NOMO-1 treated with DMSO at 0.1 percent for 48 hours (cell line): ENCODE measurements at regions not wholly inside any gene's neighbourhood (a gene's known extent, or its start where the extent isn't known, plus 50 kb on each side); places are given as distances from the start of the nearest gene placed in this dataset.
"Not testable (repeated sequence)": the region's sequence is repeated elsewhere in the genome, so short reads cannot be mapped to it uniquely, and the experiment has no call there.

Experiments
- DNase-seq: peaks from one replicate; lab custom pipeline; 2025; ENCODE audit not compliant: unreplicated experiment; lab: John Stamatoyannopoulos, UW

DNA sequence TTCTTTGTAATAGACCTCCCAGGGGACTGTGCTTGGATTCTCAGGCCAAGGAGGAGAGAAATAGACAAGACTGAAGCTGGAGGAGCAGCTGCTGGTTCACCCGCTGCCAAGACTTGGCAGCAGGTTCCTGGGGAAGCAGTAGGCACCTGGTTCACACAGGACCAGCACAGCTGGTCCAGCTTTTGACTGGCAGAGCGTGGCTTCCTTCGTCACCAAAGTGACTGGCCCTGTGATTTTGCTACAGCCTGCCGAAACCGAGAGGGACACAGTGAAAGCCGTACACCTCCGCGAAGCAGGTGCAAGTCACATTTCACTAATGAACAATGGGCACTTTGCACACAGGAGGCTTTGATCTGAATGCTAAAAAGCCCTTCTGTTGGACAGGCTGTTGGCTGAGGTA, 199.0 kb downstream of the RNF144B start:
- DNase-seq = no peak

GRCh38 chr6:18595774-18596530, 208.8 kb downstream of the RNF144B start:
- DNase-seq = peak; percentile 10

DNA sequence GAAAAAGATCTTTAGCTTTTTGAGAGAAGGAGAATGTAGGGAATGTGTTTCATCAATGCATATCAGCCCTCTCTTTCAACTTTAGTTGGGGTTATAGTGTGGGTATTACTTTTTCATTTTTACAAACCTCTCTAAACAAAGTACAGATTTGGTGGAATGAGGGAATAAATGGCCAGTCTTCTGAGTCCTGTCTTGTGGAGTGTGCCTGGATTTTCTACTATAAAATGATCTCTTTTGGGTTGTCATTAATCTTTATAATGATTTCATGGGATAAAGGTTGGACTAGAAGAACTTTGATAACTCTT, 209.3 kb downstream of the RNF144B start:
- DNase-seq = no peak

GRCh38 chr6:18598551-18599264, 211.6 kb downstream of the RNF144B start:
- DNase-seq = no peak

GRCh38 chr6:18600255-18600654, 213.1 kb downstream of the RNF144B start:
- DNase-seq = no peak

DNA sequence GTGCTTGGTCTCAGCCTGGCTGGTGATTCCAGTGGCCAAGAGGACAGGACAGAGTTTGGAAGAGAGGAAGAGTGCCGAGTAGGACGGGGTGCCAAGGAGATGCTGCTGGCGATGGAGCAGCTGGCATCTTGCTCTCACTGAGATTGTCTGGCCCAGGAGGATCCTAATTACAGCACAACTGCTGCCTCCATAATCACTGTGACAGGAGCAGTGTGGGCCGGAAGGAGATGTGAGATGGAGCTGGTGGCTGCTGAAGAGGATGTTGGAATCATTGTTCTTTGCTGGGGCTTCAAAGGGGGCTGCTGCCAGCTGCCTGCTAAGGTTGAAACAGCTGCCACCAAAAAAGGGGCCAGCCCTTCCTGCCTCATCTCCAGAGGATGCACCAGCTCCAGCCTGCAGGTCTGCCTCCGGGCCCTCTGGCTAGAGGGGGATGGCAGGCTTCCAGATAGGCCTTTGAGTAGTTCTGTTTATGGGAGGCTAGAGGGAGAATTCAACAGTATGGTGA, 214.4 kb downstream of the RNF144B start:
- no peak for DNase-seq

DNA sequence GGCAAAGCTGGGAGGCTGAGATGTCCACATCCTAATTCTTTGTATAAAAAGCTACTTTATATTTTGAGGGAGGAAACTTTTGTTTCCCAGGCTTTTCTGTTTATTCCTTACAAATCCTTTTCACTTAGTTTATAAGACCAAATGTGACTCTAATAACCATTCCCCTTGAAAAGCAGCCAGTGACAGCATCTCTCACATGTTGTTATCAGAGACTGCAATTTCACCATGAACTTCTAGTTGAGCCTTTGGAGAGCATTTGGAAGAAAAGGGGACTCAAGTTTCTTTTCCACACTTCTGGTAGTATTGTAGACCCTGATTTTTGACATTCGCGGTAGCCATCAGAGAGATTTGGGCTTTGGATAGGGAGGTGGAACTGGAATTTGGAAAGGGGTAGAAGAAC, 215.8 kb downstream of the RNF144B start:
- DNase-seq = no peak

- DNase-seq = no peak
Observed at GRCh38 chr6:18603361-18603760, 216.2 kb downstream of the RNF144B start.

GRCh38 chr6:18605841-18606240, 218.7 kb downstream of the RNF144B start:
- DNase-seq = no peak

- no peak for DNase-seq
Observed at GRCh38 chr6:18609715-18610114, 222.6 kb downstream of the RNF144B start.

DNA sequence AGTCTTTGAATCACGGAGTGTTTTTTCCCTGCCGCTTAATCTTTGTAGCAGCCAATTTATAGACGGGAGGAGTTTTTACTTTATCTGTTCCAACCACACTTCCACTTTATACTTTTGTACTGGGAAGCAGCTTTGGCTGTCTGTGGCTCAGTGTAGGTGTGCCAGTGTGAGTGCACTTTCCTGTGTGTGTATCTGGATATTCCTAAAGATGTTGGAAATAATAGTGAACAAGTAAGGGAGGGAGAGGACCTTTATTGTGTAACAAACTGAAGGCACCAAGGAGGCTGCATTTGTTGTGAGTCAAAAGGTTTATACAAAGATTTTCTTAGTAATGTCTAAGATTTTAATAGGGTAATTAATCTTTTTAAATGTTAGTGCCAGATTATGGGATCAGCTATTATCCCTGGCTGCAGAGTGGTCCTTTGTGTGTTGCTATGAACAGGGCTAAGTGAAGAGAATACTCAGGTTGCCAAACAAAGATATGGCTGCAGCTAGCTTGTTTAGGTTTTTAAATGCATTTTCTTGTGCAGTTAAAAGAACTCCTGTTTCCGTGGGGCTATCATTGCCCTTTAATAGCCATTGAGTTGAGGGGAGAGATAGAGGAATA, 226.3 kb downstream of the RNF144B start:
- no peak for DNase-seq

DNA sequence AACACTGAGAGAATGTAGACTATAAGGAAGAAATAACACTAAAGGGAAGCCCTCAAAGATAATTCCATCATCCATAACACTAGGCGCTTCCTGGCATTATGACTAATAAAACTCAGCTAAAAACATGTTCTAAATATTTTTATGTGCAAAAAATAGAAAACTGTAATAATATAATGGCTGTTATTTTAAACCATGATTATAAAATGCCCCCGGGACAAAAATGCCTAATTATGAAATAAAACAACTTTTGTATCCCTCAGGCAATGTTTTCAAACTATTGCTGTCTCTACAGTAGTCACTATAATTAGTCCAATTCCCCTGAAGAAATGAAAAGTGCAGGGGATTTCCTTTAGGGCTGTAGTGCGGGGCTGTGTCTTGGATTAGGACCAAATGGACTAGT, 242.4 kb downstream of the RNF144B start:
- no peak for DNase-seq

DNA sequence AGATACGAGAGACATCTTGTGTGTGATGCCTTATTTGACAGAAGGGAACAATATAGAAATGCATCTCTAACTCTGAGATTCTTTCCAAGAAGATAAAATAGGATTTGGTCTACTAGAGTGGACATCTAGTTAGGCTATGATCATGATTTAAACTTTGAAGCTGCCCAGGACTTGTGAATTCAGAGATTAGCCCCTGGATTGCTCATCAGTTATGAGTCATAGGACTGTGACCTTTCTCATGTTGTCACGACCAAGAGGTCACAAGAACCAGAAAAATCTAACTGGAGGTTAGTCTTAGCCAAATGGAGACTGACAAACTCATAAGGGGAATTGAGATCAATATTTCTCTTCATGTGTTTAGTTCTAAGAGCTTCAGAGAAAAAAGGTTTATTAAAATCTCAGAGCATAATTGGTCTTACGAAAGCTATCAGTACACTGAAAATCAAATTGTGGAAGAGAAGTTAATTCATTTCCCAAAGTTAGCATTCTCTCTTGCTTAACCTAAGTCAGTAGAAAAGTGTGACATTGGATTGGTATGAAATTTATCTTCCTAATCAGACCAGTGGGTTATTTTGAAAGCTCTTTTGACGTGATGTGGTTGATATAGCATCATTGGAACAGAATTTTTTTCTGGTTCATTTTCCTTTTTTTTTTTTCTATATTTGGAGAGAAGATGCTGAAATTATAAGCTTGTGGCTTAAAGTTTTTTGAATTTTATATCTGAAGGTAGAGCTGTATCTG, 245.7 kb downstream of the RNF144B start:
- DNase-seq = no peak

DNA sequence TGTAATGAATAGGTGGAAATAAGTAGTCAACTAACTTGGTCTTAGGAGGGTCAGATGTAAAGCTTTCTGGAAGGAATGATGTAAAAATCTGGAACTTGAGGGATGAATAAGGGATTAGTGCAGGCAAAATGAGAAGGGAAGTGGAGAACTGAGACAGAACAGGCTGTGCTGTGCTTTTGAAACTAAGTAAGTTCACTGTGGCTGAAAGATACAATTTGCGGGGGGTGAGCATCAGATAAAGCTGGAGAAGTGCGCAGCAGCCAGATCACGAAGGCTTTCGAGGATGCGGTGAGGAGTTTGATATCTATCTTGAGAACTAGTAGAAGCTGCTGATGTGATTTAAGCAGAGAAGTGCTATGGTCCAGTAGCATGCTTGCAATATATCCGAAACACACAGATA, 247.8 kb downstream of the RNF144B start:
- no peak for DNase-seq

GRCh38 chr6:18640134-18640533, 253.0 kb downstream of the RNF144B start:
- DNase-seq = no peak

DNA sequence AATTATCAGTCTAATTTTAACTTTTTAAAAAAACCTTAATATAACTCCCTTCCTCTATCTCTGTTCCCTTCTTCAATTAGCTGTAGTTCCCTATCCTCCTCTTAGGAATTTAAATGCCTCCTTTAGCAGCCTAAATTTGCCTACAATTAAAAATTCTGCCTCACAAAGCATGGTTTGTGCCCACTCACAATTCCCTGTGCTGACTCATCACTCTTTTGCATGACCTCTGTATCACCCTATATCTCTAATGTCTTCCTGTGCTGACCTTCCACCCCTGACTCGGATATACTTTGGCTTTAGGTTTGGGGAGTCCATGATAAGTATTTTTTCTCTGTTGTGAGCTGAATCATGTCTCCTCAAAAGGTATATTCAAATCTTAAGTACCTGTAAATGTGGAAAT, 253.6 kb downstream of the RNF144B start:
- DNase-seq = no peak

DNA sequence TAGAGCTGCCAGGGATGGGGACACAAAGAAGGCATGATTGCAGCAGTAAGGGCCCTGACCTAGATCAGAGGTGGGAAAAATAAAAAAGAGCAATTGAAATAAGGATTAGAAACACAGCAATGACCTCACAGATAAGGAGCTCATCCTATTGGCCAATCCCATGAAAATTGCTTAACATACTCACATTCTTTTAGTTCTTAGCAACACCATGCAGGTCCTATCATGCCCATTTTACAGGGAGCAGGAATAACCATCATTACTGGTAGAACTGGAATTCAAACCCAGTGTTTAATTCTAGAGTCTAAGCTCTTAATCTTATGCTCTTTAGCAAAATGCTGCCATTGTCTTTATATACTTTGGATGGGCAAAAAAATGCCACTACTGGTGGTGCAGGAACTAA, 267.7 kb downstream of the RNF144B start:
- DNase-seq = no peak

DNA sequence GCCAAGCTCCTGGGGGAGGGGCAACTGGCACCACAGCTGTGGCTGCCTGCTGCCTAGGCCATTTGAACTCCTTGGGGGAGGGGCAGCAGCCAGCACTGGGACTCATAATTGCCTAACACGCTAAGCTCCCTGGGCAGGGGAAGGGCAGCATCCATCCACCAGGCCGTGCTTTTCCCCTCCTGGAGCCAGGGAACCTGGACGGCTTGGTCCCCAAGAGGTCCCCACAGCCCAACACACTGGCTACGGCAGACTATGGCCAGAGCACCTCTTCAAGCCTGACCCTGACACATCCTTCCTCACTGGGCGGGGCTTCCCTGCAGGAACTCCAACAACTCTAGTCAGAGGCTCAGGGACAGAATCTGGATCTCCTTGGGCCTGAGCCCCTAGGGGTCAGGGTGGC, 269.4 kb downstream of the RNF144B start:
- no peak for DNase-seq

GRCh38 chr6:18659994-18660393, 272.8 kb downstream of the RNF144B start:
- not testable (repeated sequence) for DNase-seq

DNA sequence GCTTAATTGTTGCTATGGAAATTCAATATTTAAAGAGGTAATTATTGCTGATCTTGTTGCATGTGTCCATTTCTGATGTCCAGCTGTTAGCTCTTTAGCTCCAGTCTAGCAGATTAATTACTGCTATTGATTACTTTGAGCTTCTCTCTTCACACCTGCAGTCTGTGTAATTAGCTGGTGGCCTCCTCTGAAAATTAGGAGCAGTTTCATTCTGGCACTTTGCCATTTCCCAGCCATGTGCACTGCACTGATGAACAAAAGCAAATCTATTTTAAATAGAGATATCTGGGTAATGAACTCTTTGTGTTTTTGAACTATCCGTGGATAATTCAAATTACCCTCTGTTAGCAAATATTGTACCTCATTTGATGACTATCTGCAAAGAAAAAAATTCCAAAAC, 275.9 kb downstream of the RNF144B start:
- DNase-seq = no peak

- DNase-seq = no peak
Observed at GRCh38 chr6:18664401-18664800, 277.3 kb downstream of the RNF144B start.

DNA sequence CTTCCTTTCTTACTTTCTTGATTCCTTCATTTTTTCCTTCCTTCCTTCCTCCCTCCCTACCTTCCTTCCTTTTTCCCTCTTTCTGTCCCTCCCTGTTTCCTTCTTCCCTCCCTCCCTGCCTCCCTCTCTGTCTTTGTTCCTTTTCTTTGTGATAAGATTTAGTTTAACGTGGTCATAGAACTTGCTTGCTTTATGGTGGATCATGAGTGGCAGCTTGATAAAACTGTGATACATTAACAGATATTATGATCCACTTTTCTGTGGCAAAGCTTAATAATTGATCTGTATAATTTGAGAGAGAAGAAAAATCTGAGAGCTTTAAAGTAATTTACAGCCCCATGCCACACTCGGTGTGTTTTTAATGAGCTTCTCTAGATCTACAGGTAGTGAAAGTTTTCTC, 280.5 kb downstream of the RNF144B start:
- no peak for DNase-seq
